ENCODE measurements at regions not wholly inside any gene's neighbourhood (a gene's known extent, or its start where the extent isn't known, plus 50 kb on each side); places are given as distances from the start of the nearest gene placed in this dataset.

DNA sequence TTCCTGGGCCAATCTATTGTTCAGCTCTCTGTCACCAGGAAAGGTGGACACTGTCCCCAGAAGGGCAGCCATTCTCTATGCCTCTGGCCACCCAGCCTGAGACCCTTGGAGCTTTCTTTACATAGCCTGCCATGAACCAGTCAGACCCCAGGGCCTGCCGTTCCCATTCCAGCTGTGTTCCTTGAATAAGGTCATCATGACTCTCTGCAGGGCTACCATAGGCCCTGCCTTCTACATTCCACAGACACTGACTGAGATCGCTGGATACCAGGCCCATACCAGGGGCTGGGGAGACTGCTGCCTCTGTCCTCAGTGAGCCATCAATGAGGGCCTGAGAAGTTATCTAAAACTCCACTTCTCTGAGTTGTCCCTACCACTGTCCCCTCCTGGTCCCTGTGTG, 75.5 kb downstream of the SYNE3 start:
- TF ChIP-seq, protein P1, sequence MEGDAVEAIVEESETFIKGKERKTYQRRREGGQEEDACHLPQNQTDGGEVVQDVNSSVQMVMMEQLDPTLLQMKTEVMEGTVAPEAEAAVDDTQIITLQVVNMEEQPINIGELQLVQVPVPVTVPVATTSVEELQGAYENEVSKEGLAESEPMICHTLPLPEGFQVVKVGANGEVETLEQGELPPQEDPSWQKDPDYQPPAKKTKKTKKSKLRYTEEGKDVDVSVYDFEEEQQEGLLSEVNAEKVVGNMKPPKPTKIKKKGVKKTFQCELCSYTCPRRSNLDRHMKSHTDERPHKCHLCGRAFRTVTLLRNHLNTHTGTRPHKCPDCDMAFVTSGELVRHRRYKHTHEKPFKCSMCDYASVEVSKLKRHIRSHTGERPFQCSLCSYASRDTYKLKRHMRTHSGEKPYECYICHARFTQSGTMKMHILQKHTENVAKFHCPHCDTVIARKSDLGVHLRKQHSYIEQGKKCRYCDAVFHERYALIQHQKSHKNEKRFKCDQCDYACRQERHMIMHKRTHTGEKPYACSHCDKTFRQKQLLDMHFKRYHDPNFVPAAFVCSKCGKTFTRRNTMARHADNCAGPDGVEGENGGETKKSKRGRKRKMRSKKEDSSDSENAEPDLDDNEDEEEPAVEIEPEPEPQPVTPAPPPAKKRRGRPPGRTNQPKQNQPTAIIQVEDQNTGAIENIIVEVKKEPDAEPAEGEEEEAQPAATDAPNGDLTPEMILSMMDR (IDR thresholded peaks at IDR 0.05; ENCODE audit: low read length), result no peak
- TF ChIP-seq EZH2phosphoT487 (IDR thresholded peaks at IDR 0.05; ENCODE audit: low read length) (no peak), EZH2 (optimal IDR thresholded peaks at IDR 0.05; ENCODE audit: low read depth, low read length) (no peak)

All from MM.1S (cell line).